ENCODE measurements at regions not wholly inside any gene's neighbourhood (a gene's known extent, or its start where the extent isn't known, plus 50 kb on each side); places are given as distances from the start of the nearest gene placed in this dataset.

GRCh38 chr2:8036366-8036765, 645.5 kb upstream of the ID2 start:
- H3F3A ChIP-seq (ENCODE audit: low read depth), result no peaks in the 10 kb centered on the region
- H3K27me3 ChIP-seq (ENCODE audit: insufficient read depth, low read length, poor library complexity, severe bottlenecking), result no peaks in the 10 kb centered on the region
- no peaks in the 10 kb centered on the region for H4K20me1 ChIP-seq (ENCODE audit: insufficient read depth, low read length, poor library complexity, severe bottlenecking)
- H3K9ac ChIP-seq (ENCODE audit: low read depth, low read length, poor library complexity, severe bottlenecking), result no peak overlapping the region
- H3K9me2 ChIP-seq (replicated peaks; ENCODE audit: low read depth, low read length), result no peaks in the 10 kb centered on the region
- H3K36me3 ChIP-seq (ENCODE audit: insufficient read depth, low read length), result no peaks in the 10 kb centered on the region
- H3K4me1 ChIP-seq (ENCODE audit: insufficient read depth, low read length, poor library complexity, severe bottlenecking), result no peaks in the 10 kb centered on the region
- H3K9me3 ChIP-seq (ENCODE audit: insufficient read depth, low read depth, low read length), result no peaks in the 10 kb centered on the region
- H2AFZ ChIP-seq (ENCODE audit: low read length), result no peak overlapping the region
- H3K4me2 ChIP-seq (ENCODE audit: low read depth, low read length, poor library complexity, severe bottlenecking), result no peak overlapping the region
- H3K4me3 ChIP-seq (ENCODE audit: low read length, poor library complexity, severe bottlenecking), result no peak overlapping the region
- H3K79me2 ChIP-seq (ENCODE audit: insufficient read depth, low read length), result no peaks in the 10 kb centered on the region
- TF ChIP-seq CTCF (conservative IDR thresholded peaks at IDR 0.05; ENCODE audit: low read length) (no peak), EZH2phosphoT487 (IDR thresholded peaks at IDR 0.05; ENCODE audit: borderline replicate concordance) (no peak)

GRCh38 chr2:8039732-8040131, 642.1 kb upstream of the ID2 start:
- no peak overlapping the region for H3K9ac ChIP-seq (ENCODE audit: low read depth, low read length, poor library complexity, severe bottlenecking)
- H3K36me3 ChIP-seq (ENCODE audit: insufficient read depth, low read length), result no peaks in the 10 kb centered on the region
- H3K4me1 ChIP-seq (ENCODE audit: insufficient read depth, low read length, poor library complexity, severe bottlenecking), result no peaks in the 10 kb centered on the region
- H3K9me2 ChIP-seq (replicated peaks; ENCODE audit: low read depth, low read length), result no peaks in the 10 kb centered on the region
- H3K9me3 ChIP-seq (ENCODE audit: insufficient read depth, low read depth, low read length), result no peaks in the 10 kb centered on the region
- no peaks in the 10 kb centered on the region for H3F3A ChIP-seq (ENCODE audit: low read depth)
- H3K4me3 ChIP-seq (ENCODE audit: low read length, poor library complexity, severe bottlenecking), result no peak overlapping the region
- no peaks in the 10 kb centered on the region for H3K27me3 ChIP-seq (ENCODE audit: insufficient read depth, low read length, poor library complexity, severe bottlenecking)
- H3K4me2 ChIP-seq (ENCODE audit: low read depth, low read length, poor library complexity, severe bottlenecking), result no peak overlapping the region
- no peaks in the 10 kb centered on the region for H4K20me1 ChIP-seq (ENCODE audit: insufficient read depth, low read length, poor library complexity, severe bottlenecking)
- no peak overlapping the region for H2AFZ ChIP-seq (ENCODE audit: low read length)
- TF ChIP-seq EZH2phosphoT487 (IDR thresholded peaks at IDR 0.05; ENCODE audit: borderline replicate concordance) (no peak), CTCF (conservative IDR thresholded peaks at IDR 0.05; ENCODE audit: low read length) (no peak)
- no peaks in the 10 kb centered on the region for H3K79me2 ChIP-seq (ENCODE audit: insufficient read depth, low read length)

DNA sequence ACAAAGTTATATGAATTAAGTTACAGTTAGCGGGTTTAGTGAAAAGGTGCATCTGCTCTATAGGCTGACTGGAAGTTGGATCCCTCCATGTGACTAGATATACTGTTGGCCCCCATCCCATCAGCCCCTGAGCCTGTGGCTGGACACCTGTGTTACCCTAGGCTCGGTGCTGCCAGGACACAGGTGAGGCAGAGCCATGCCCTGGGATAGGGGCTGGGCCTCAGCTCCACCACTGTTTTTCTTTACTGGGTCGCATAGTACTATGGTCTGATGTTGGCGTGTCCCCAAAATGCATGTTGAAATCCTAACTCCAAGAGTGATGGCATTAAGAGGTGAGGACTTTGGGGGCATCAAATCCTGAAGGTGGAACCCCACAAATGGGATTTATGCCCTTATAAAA, 638.6 kb upstream of the ID2 start:
- Histone ChIP-seq H4K20me1 (ENCODE audit: insufficient read depth, low read length, poor library complexity, severe bottlenecking) (no peaks in the 10 kb centered on the region), H3K4me3 (ENCODE audit: low read length, poor library complexity, severe bottlenecking) (no peak overlapping the region), H3K27me3 (ENCODE audit: insufficient read depth, low read length, poor library complexity, severe bottlenecking) (no peaks in the 10 kb centered on the region), H3K9ac (ENCODE audit: low read depth, low read length, poor library complexity, severe bottlenecking) (no peak overlapping the region), H3K9me3 (ENCODE audit: insufficient read depth, low read depth, low read length) (no peaks in the 10 kb centered on the region), H3K36me3 (ENCODE audit: insufficient read depth, low read length) (no peaks in the 10 kb centered on the region), H3K79me2 (ENCODE audit: insufficient read depth, low read length) (no peaks in the 10 kb centered on the region), H3K9me2 (replicated peaks; ENCODE audit: low read depth, low read length) (no peaks in the 10 kb centered on the region), H3K4me2 (ENCODE audit: low read depth, low read length, poor library complexity, severe bottlenecking) (no peak overlapping the region), H3F3A (ENCODE audit: low read depth) (no peaks in the 10 kb centered on the region), H2AFZ (ENCODE audit: low read length) (no peak overlapping the region), H3K4me1 (ENCODE audit: insufficient read depth, low read length, poor library complexity, severe bottlenecking) (no peaks in the 10 kb centered on the region)
- TF ChIP-seq EZH2phosphoT487 (IDR thresholded peaks at IDR 0.05; ENCODE audit: borderline replicate concordance), result no peak
- TF ChIP-seq CTCF (conservative IDR thresholded peaks at IDR 0.05; ENCODE audit: low read length), result no peak

Measured in Loucy (cell line).